Epithelial cell of esophagus (primary cell): ENCODE measurements at regions not wholly inside any gene's neighbourhood (a gene's known extent, or its start where the extent isn't known, plus 50 kb on each side); places are given as distances from the start of the nearest gene placed in this dataset.
A peak's percentile ranks its signal among the peaks of the same experiment; 100 is the strongest.

Source experiments
- DNase-seq: peaks from one replicate; pipeline ENCODE4 v3.0.0; 2010; ENCODE audit warnings: low read depth
- H3K4me3 ChIP-seq: 2 replicates; pipeline ENCODE4 v1.5.1; 2011; ENCODE audit warnings: mild to moderate bottlenecking, low read length, control low read depth
- TF ChIP-seq, protein P1 (sequence below): IDR thresholded peaks from 2 replicates; pipeline ENCODE4 v1.5.1; 2011; ENCODE audit warnings: low read depth, mild to moderate bottlenecking, low read length, control low read depth, inconsistent platforms; ENCODE audit not compliant: insufficient read depth; ENCODE audit errors: missing control alignments

DNA sequence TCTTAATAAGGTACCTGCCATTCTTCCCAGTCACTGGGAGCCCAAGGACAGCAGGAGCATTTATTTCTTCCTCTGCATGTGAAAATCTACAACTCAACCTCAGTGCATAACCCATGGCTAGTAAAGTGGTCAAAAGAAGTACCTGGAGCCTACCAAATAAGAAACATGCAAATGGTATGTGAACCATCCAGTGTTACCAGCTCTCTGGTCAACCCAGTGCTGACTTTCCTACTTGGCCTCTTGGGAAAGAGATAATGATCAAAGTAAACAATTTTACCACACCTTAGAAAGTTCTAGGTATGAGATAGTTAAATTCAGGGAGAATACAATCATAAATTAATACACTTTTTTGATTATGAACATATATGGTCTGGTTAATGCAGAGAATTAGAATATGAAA is 325.6 kb downstream of the ENC1 start:
- TF ChIP-seq, protein P1, sequence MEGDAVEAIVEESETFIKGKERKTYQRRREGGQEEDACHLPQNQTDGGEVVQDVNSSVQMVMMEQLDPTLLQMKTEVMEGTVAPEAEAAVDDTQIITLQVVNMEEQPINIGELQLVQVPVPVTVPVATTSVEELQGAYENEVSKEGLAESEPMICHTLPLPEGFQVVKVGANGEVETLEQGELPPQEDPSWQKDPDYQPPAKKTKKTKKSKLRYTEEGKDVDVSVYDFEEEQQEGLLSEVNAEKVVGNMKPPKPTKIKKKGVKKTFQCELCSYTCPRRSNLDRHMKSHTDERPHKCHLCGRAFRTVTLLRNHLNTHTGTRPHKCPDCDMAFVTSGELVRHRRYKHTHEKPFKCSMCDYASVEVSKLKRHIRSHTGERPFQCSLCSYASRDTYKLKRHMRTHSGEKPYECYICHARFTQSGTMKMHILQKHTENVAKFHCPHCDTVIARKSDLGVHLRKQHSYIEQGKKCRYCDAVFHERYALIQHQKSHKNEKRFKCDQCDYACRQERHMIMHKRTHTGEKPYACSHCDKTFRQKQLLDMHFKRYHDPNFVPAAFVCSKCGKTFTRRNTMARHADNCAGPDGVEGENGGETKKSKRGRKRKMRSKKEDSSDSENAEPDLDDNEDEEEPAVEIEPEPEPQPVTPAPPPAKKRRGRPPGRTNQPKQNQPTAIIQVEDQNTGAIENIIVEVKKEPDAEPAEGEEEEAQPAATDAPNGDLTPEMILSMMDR = no peak
- H3K4me3 ChIP-seq = no peak overlapping the region

DNA sequence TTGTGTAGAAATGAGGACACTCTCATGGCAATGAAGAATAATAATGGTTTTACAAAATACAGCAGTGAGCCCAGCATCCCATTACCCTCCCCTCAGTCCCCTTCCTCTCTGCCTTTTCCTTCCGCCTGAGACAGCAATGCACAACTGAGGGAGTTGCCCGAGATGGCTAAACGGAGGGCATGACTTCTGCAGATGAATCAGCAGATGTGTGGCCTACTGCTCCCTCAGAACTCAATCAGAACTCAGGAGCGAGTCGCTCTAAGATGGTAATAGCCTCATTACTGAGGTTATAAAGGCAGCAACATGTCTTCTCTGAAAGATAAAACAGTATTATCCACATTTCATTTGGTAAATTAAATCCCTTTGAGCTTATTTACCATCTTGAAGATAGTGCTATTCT is 326.6 kb downstream of the ENC1 start:
- no peak overlapping the region for H3K4me3 ChIP-seq
- no peak for DNase-seq
- TF ChIP-seq, protein P1 = no peak

More for the DNA sequence above, 325.6 kb downstream of the ENC1 start:
- DNase-seq = peak; percentile 77

DNA sequence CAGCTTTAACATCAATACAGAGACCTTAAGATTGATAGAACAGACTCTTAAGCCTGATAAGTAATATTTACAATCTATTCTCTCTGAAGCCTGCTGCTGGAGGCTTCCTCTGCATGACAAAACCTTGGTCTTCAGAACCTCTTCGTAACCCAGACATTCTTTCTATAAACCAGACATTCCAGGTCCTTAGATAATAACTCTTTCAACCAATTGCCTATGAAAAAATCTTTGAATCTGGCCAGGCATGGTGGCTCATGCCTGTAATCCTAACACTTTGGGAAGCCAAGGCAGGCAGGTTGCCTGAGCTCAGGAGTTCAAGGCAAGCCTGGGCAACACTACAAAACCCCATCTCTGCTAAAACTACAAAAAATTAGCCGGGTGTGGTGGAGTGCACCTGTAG is 327.8 kb downstream of the ENC1 start:
- TF ChIP-seq, protein P1 = no peak
- DNase-seq = no peak
- H3K4me3 ChIP-seq = no peak overlapping the region

DNA sequence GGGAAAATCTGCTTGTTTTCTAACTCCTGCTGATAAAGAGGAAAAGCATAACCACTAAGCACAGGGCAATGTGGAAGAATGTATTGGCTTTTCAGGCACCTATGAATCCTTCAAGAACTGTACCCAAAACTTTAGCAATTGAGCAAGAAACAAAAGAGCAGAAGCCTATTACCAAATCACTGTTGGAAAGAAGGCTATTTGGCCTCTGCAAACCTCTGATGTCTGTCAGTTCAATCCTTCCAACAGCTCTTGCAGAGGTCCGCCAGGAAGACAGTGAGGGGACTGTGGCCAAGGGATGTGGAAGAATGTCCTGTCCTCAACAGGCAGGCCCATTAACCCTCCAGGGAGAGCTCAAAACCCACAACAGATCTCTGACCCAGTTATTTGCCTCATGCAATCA is 328.6 kb downstream of the ENC1 start:
- TF ChIP-seq, protein P1 = no peak
- H3K4me3 ChIP-seq = no peak overlapping the region
- DNase-seq = no peak

DNA sequence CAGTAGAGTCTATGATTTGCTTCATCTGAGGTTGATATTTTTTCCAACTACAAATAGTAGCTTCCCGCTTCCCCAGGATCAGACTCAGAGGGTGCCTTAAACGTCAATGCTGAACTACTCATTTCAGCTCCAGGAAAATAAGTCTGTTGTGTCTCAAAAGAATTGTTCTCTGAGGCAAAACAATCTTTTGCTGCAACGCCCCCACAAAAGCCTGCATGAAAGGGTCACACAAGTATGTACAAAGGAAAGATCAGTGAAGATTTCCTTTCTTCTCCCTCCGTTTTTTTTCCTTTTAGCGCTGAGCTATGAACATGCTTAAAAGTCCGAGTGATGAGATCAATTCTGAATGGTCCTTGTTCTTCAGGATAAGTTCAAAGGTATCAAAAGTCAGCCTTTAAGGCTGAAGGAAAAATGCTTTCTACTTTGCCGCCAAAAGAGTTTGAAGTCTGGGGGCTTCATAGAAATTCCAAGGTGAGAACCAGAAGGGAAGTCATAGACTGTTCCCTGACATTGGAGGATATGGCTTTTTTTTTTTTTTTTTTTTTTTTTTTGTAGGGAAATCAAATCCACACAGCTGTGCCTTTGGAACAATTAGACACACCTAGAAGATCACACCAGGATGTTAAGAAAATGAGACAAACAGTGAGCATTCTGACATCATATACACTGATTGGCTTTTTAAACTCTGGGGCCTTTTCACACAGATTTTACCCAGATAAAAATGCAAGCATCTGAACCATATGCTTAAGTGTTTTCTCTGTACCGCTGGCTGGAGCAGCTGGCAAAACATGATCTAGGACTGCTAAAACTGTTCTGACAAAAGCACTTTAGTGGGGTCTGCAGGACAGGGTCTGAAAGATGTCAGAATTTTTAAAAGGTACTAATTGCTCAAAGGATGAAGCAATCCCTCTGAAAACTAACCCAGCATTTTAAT is 329.3 kb downstream of the ENC1 start:
- no peak overlapping the region for H3K4me3 ChIP-seq
- TF ChIP-seq, protein P1 = no peak
- DNase-seq = no peak

DNA sequence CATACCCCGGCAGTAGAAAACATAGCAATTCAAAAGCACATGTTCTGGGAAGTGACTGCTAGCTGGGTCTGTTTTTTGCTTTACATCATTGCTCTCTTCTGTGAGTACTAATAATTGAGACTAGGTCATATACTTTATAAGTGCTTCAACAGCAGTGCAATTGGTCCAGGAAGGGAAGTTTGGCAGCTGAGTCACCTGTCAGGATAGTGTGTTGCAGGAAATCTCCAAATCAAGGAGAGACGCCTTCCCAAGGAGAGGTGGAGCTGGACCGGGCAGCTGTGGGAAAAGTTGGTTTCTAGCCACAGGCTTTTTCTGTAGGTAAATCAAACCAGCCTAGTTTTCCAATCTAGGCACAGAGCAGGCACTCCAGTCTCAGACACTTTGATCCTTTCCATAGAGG is 330.1 kb downstream of the ENC1 start:
- TF ChIP-seq, protein P1 = no peak
- peak; percentile 88 for DNase-seq
- H3K4me3 ChIP-seq = no peak overlapping the region

DNA sequence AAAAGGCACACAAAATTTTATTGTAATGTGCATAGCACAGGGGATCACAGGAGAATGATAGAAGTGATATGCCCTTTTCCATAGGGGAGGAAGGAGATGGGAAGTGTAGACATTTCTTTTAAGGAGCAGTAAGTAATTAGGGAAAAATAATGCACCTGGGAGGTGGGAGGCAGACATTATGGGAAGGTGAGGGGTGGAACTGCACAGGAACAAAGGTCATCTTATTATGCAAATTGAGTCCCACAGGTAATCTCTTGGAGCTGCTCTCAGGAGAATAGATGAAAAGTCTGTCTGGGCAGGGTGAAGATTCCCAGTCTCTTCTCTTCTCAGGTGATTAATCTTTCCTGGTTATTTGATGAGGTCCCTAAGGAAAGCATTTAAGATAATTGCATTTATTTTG is 331.5 kb downstream of the ENC1 start:
- no peak overlapping the region for H3K4me3 ChIP-seq
- DNase-seq = no peak
- TF ChIP-seq, protein P1 = no peak
